Fibroblast of skin of back (primary cell): ENCODE measurements at regions not wholly inside any gene's neighbourhood (a gene's known extent, or its start where the extent isn't known, plus 50 kb on each side); places are given as distances from the start of the nearest gene placed in this dataset.
A peak's percentile ranks its signal among the peaks of the same experiment; 100 is the strongest.
"Not testable (repeated sequence)": the region's sequence is repeated elsewhere in the genome, so short reads cannot be mapped to it uniquely, and the experiment has no call there.

Experiments
- DNase-seq: peaks from one replicate; pipeline ENCODE4 v3.0.0-alpha.2; 2013

- no peak for DNase-seq
These were observed 284.5 kb upstream of the POU5F2 start for GRCh38 chr5:94025788-94026473.

GRCh38 chr5:94024620-94025019 is 283.2 kb upstream of the POU5F2 start:
- no peak for DNase-seq

- peak; percentile 16 for DNase-seq
These were observed 282.7 kb upstream of the POU5F2 start for GRCh38 chr5:94024101-94024500.

GRCh38 chr5:94021246-94021645 is 279.8 kb upstream of the POU5F2 start:
- peak; percentile 41 for DNase-seq

- DNase-seq, result peak; percentile 46
These were observed 276.2 kb upstream of the POU5F2 start for GRCh38 chr5:94017579-94017978.

GRCh38 chr5:94010814-94011213 is 269.4 kb upstream of the POU5F2 start:
- no peak for DNase-seq

- DNase-seq, result no peak
These were observed 267.8 kb upstream of the POU5F2 start for GRCh38 chr5:94009161-94009560.

GRCh38 chr5:93998951-93999455 is 257.6 kb upstream of the POU5F2 start:
- no peak for DNase-seq

- DNase-seq, result no peak
These were observed 256.2 kb upstream of the POU5F2 start for GRCh38 chr5:93997562-93997961.

GRCh38 chr5:93995126-93995621 is 253.8 kb upstream of the POU5F2 start:
- DNase-seq, result no peak

- no peak for DNase-seq
These were observed 251.8 kb upstream of the POU5F2 start for GRCh38 chr5:93993161-93993560.

- no peak for DNase-seq
These were observed 249.2 kb upstream of the POU5F2 start for GRCh38 chr5:93990504-93991070.

- DNase-seq, result not testable (repeated sequence)
These were observed 244.7 kb upstream of the POU5F2 start for GRCh38 chr5:93985940-93986570.

- DNase-seq, result no peak
These were observed 236.8 kb upstream of the POU5F2 start for GRCh38 chr5:93978222-93978621.

GRCh38 chr5:93967923-93968322 is 226.5 kb upstream of the POU5F2 start:
- no peak for DNase-seq

GRCh38 chr5:93964421-93964820 is 223.0 kb upstream of the POU5F2 start:
- no peak for DNase-seq

- DNase-seq, result no peak
These were observed 218.6 kb upstream of the POU5F2 start for GRCh38 chr5:93960042-93960441.

GRCh38 chr5:93956006-93956405 is 214.6 kb upstream of the POU5F2 start:
- no peak for DNase-seq

GRCh38 chr5:93954421-93955069 is 213.1 kb upstream of the POU5F2 start:
- DNase-seq, result no peak

GRCh38 chr5:93953442-93953841 is 212.0 kb upstream of the POU5F2 start:
- no peak for DNase-seq

- no peak for DNase-seq
These were observed 200.5 kb upstream of the POU5F2 start for GRCh38 chr5:93941897-93942296.

- not testable (repeated sequence) for DNase-seq
These were observed 191.9 kb upstream of the POU5F2 start for GRCh38 chr5:93933269-93933668.

GRCh38 chr5:93930098-93930497 is 188.7 kb upstream of the POU5F2 start:
- no peak for DNase-seq
